ENCODE measurements at regions not wholly inside any gene's neighbourhood (a gene's known extent, or its start where the extent isn't known, plus 50 kb on each side); places are given as distances from the start of the nearest gene placed in this dataset.

DNA sequence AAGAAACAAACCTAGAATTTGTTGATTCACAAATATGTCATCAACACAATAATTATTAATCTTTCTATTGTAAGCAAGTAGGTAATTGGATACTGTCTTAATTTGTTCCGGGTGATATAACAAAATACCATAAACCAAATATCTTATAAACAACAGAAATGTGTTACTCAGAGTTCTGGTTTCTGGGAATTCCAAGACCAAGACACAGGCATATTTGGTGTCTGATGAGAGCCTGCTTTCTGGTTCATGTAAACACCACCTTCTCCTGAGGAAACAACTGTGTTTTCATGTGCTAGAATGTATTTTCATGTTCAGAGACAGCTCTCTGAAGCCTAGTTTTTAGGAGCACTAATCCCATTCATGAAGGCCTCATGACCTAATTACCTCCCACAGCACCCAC lies 1819.5 kb downstream of the SLITRK5 start:
- no peak overlapping the region for H3K27ac ChIP-seq (ENCODE audit: low read depth)
- H3K27me3 Mint-ChIP-seq (ENCODE audit: insufficient read depth, low read depth, poor library complexity): no peaks in the 10 kb centered on the region

More for the DNA sequence above, 1819.5 kb downstream of the SLITRK5 start:
- H3K79me2 ChIP-seq (replicated peaks; ENCODE audit: insufficient read depth): no peaks in the 10 kb centered on the region
- Mint-ChIP-seq H3K9me3 (peaks cover 20% of the 10 kb centered on the region), H3K4me1 (no peaks in the 10 kb centered on the region), H3K36me3 (ENCODE audit: low read depth) (peaks cover 17% of the 10 kb centered on the region), H3K4me3 (no peak overlapping the region), H3K27ac (no peak overlapping the region)
- ATAC-seq (no peak), DNase-seq (ENCODE audit: low spot score) (no peak)
- no peak overlapping the region for H3K4me2 ChIP-seq
- H3K9me2 ChIP-seq (ENCODE audit: insufficient read depth): no peaks in the 10 kb centered on the region; the same call in 1 of the 2 replicates
- no peak overlapping the region for H3K4me3 ChIP-seq
- no peaks in the 10 kb centered on the region for H3K36me3 ChIP-seq (ENCODE audit: insufficient read depth)
- no peaks in the 10 kb centered on the region for H3F3A ChIP-seq (replicated peaks; ENCODE audit: low read depth)
- TF ChIP-seq ZNF331 (CRISPR knock-in tag; IDR thresholded peaks at IDR 0.05; ENCODE audit: low read depth): no peak
- no peak for TF ChIP-seq ZNF114 (CRISPR knock-in tag; IDR thresholded peaks at IDR 0.05)
- TF ChIP-seq, protein P1, sequence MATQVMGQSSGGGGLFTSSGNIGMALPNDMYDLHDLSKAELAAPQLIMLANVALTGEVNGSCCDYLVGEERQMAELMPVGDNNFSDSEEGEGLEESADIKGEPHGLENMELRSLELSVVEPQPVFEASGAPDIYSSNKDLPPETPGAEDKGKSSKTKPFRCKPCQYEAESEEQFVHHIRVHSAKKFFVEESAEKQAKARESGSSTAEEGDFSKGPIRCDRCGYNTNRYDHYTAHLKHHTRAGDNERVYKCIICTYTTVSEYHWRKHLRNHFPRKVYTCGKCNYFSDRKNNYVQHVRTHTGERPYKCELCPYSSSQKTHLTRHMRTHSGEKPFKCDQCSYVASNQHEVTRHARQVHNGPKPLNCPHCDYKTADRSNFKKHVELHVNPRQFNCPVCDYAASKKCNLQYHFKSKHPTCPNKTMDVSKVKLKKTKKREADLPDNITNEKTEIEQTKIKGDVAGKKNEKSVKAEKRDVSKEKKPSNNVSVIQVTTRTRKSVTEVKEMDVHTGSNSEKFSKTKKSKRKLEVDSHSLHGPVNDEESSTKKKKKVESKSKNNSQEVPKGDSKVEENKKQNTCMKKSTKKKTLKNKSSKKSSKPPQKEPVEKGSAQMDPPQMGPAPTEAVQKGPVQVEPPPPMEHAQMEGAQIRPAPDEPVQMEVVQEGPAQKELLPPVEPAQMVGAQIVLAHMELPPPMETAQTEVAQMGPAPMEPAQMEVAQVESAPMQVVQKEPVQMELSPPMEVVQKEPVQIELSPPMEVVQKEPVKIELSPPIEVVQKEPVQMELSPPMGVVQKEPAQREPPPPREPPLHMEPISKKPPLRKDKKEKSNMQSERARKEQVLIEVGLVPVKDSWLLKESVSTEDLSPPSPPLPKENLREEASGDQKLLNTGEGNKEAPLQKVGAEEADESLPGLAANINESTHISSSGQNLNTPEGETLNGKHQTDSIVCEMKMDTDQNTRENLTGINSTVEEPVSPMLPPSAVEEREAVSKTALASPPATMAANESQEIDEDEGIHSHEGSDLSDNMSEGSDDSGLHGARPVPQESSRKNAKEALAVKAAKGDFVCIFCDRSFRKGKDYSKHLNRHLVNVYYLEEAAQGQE (IDR thresholded peaks at IDR 0.05; ENCODE audit: unreplicated experiment): no peak
- TF ChIP-seq, protein P2, sequence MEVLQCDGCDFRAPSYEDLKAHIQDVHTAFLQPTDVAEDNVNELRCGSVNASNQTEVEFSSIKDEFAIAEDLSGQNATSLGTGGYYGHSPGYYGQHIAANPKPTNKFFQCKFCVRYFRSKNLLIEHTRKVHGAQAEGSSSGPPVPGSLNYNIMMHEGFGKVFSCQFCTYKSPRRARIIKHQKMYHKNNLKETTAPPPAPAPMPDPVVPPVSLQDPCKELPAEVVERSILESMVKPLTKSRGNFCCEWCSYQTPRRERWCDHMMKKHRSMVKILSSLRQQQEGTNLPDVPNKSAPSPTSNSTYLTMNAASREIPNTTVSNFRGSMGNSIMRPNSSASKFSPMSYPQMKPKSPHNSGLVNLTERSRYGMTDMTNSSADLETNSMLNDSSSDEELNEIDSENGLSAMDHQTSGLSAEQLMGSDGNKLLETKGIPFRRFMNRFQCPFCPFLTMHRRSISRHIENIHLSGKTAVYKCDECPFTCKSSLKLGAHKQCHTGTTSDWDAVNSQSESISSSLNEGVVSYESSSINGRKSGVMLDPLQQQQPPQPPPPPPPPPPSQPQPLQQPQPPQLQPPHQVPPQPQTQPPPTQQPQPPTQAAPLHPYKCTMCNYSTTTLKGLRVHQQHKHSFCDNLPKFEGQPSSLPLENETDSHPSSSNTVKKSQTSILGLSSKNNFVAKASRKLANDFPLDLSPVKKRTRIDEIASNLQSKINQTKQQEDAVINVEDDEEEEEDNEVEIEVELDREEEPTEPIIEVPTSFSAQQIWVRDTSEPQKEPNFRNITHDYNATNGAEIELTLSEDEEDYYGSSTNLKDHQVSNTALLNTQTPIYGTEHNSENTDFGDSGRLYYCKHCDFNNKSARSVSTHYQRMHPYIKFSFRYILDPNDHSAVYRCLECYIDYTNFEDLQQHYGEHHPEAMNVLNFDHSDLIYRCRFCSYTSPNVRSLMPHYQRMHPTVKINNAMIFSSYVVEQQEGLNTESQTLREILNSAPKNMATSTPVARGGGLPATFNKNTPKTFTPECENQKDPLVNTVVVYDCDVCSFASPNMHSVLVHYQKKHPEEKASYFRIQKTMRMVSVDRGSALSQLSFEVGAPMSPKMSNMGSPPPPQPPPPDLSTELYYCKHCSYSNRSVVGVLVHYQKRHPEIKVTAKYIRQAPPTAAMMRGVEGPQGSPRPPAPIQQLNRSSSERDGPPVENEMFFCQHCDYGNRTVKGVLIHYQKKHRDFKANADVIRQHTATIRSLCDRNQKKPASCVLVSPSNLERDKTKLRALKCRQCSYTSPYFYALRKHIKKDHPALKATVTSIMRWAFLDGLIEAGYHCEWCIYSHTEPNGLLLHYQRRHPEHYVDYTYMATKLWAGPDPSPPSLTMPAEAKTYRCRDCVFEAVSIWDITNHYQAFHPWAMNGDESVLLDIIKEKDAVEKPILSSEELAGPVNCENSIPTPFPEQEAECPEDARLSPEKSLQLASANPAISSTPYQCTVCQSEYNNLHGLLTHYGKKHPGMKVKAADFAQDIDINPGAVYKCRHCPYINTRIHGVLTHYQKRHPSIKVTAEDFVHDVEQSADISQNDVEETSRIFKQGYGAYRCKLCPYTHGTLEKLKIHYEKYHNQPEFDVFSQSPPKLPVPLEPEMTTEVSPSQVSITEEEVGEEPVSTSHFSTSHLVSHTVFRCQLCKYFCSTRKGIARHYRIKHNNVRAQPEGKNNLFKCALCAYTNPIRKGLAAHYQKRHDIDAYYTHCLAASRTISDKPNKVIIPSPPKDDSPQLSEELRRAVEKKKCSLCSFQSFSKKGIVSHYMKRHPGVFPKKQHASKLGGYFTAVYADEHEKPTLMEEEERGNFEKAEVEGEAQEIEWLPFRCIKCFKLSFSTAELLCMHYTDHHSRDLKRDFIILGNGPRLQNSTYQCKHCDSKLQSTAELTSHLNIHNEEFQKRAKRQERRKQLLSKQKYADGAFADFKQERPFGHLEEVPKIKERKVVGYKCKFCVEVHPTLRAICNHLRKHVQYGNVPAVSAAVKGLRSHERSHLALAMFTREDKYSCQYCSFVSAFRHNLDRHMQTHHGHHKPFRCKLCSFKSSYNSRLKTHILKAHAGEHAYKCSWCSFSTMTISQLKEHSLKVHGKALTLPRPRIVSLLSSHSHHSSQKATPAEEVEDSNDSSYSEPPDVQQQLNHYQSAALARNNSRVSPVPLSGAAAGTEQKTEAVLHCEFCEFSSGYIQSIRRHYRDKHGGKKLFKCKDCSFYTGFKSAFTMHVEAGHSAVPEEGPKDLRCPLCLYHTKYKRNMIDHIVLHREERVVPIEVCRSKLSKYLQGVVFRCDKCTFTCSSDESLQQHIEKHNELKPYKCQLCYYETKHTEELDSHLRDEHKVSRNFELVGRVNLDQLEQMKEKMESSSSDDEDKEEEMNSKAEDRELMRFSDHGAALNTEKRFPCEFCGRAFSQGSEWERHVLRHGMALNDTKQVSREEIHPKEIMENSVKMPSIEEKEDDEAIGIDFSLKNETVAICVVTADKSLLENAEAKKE (CRISPR knock-in tag; IDR thresholded peaks at IDR 0.05): no peak
- no peak for TF ChIP-seq EZH2 (IDR thresholded peaks at IDR 0.05; ENCODE audit: low read depth, unreplicated experiment)
- TF ChIP-seq, protein P3, sequence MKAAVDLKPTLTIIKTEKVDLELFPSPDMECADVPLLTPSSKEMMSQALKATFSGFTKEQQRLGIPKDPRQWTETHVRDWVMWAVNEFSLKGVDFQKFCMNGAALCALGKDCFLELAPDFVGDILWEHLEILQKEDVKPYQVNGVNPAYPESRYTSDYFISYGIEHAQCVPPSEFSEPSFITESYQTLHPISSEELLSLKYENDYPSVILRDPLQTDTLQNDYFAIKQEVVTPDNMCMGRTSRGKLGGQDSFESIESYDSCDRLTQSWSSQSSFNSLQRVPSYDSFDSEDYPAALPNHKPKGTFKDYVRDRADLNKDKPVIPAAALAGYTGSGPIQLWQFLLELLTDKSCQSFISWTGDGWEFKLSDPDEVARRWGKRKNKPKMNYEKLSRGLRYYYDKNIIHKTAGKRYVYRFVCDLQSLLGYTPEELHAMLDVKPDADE (IDR thresholded peaks at IDR 0.05): no peak
- TF ChIP-seq, protein P4, sequence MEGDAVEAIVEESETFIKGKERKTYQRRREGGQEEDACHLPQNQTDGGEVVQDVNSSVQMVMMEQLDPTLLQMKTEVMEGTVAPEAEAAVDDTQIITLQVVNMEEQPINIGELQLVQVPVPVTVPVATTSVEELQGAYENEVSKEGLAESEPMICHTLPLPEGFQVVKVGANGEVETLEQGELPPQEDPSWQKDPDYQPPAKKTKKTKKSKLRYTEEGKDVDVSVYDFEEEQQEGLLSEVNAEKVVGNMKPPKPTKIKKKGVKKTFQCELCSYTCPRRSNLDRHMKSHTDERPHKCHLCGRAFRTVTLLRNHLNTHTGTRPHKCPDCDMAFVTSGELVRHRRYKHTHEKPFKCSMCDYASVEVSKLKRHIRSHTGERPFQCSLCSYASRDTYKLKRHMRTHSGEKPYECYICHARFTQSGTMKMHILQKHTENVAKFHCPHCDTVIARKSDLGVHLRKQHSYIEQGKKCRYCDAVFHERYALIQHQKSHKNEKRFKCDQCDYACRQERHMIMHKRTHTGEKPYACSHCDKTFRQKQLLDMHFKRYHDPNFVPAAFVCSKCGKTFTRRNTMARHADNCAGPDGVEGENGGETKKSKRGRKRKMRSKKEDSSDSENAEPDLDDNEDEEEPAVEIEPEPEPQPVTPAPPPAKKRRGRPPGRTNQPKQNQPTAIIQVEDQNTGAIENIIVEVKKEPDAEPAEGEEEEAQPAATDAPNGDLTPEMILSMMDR (conservative IDR thresholded peaks at IDR 0.05; ENCODE audit: low read depth in 2 of 2): no peak
- TF ChIP-seq STAT1 (IDR thresholded peaks at IDR 0.05; ENCODE audit: unreplicated experiment): no peak
- TF ChIP-seq POLR2AphosphoS5 (IDR thresholded peaks at IDR 0.05; ENCODE audit: low read depth): no peak
- no peak for TF ChIP-seq JUNB (IDR thresholded peaks at IDR 0.05; ENCODE audit: unreplicated experiment)
- no peak for TF ChIP-seq NANOG (IDR thresholded peaks at IDR 0.05; ENCODE audit: borderline replicate concordance)
- TF ChIP-seq CREB1 (CRISPR knock-in tag; IDR thresholded peaks at IDR 0.05; ENCODE audit: low read depth): no peak
- TF ChIP-seq EZH2phosphoT487 (IDR thresholded peaks at IDR 0.05; ENCODE audit: unreplicated experiment): no peak
- no peaks in the 10 kb centered on the region for H4K20me1 ChIP-seq (replicated peaks; ENCODE audit: insufficient read depth)
- H3K27me3 ChIP-seq (ENCODE audit: insufficient read depth): no peaks in the 10 kb centered on the region
- H3K4me1 ChIP-seq (ENCODE audit: insufficient read depth): no peaks in the 10 kb centered on the region
- H2AFZ ChIP-seq: no peak overlapping the region

Data from GM23338 (cell line).